ENCODE measurements at regions not wholly inside any gene's neighbourhood (a gene's known extent, or its start where the extent isn't known, plus 50 kb on each side); places are given as distances from the start of the nearest gene placed in this dataset.

DNA sequence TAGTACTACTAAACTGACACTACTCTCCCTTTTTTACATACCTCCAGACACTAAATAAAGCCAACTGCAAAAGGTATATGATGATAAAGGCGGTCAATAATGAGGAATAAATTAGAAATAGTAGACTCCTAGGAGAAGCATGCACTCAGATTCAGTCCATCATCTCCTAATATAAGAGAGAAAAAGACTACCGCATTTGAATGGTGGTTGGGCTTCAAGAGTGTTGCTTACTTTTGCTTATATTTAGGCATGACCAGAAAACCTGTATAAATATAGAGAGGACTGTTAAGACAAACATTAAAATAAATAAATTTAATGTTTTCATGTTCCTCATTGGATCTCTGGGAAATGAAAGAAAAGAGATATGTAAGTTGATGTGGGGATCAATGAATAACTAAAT, 1137.0 kb downstream of the FAM181B start:
- DNase-seq (ENCODE audit: extremely low read depth, low read depth): no peak
- no peak overlapping the region for H3K4me3 ChIP-seq (replicated peaks; ENCODE audit: low read depth, low read length)
- TF ChIP-seq, protein P1, sequence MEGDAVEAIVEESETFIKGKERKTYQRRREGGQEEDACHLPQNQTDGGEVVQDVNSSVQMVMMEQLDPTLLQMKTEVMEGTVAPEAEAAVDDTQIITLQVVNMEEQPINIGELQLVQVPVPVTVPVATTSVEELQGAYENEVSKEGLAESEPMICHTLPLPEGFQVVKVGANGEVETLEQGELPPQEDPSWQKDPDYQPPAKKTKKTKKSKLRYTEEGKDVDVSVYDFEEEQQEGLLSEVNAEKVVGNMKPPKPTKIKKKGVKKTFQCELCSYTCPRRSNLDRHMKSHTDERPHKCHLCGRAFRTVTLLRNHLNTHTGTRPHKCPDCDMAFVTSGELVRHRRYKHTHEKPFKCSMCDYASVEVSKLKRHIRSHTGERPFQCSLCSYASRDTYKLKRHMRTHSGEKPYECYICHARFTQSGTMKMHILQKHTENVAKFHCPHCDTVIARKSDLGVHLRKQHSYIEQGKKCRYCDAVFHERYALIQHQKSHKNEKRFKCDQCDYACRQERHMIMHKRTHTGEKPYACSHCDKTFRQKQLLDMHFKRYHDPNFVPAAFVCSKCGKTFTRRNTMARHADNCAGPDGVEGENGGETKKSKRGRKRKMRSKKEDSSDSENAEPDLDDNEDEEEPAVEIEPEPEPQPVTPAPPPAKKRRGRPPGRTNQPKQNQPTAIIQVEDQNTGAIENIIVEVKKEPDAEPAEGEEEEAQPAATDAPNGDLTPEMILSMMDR (IDR thresholded peaks at IDR 0.05; ENCODE audit: low read depth, low read length, missing control alignments): no peak

GRCh38 chr11:81585390-81585933, 1148.2 kb downstream of the FAM181B start:
- no peak overlapping the region for H3K4me3 ChIP-seq (replicated peaks; ENCODE audit: low read depth, low read length)
- DNase-seq (ENCODE audit: extremely low read depth, low read depth): no peak
- TF ChIP-seq, protein P1 (IDR thresholded peaks at IDR 0.05; ENCODE audit: low read depth, low read length, missing control alignments): no peak

DNA sequence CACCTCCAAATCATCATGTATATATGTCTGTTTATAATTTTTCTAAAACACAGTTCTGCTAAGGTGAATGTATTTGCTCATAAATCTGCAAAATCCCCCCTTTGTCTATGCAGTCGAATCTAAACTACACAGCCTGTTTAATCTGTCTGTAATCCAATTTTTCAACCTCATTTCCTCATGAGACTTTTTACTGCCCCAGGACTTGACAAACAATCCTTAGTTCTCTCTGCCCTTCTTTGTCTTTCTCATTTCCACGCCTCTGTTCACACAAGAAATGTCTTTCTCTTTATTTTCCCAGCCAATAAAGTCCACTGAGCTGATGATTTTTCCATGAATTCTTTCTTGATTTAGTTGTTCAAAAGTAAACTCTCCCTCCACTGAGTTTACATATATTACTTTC, 1154.3 kb downstream of the FAM181B start:
- TF ChIP-seq, protein P1 (IDR thresholded peaks at IDR 0.05; ENCODE audit: low read depth, low read length, missing control alignments): no peak
- H3K4me3 ChIP-seq (replicated peaks; ENCODE audit: low read depth, low read length): no peak overlapping the region
- no peak for DNase-seq (ENCODE audit: extremely low read depth, low read depth)

DNA sequence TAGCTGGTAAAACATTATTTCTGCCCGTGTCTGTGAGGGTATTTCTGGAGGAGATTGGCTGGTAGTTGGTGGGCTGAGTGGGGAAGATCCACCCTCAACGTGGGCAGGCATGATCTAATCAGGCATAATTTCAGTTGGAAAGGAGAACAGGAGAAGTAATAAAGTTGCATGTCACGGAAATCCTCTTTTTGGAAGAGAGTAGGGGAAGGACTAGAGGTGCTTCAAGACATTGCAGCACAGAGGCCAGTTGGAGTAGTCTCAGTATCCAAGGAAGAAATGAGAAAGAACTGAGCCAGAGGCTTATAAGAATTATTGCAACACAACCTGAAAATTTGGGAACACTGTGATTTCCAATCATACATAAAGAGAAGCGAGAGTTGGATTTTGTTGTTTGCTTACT, 1155.1 kb downstream of the FAM181B start:
- H3K4me3 ChIP-seq (replicated peaks; ENCODE audit: low read depth, low read length): no peak overlapping the region
- DNase-seq (ENCODE audit: extremely low read depth, low read depth): no peak
- TF ChIP-seq, protein P1 (IDR thresholded peaks at IDR 0.05; ENCODE audit: low read depth, low read length, missing control alignments): no peak

- TF ChIP-seq, protein P1 (IDR thresholded peaks at IDR 0.05; ENCODE audit: low read depth, low read length, missing control alignments): no peak
- DNase-seq (ENCODE audit: extremely low read depth, low read depth): no peak
- no peak overlapping the region for H3K4me3 ChIP-seq (replicated peaks; ENCODE audit: low read depth, low read length)
Observed at GRCh38 chr11:81574301-81574700, 1159.4 kb downstream of the FAM181B start.

GRCh38 chr11:81573367-81573766, 1160.3 kb downstream of the FAM181B start:
- TF ChIP-seq, protein P1 (IDR thresholded peaks at IDR 0.05; ENCODE audit: low read depth, low read length, missing control alignments): no peak
- no peak overlapping the region for H3K4me3 ChIP-seq (replicated peaks; ENCODE audit: low read depth, low read length)
- DNase-seq (ENCODE audit: extremely low read depth, low read depth): no peak

- TF ChIP-seq, protein P1 (IDR thresholded peaks at IDR 0.05; ENCODE audit: low read depth, low read length, missing control alignments): no peak
- H3K4me3 ChIP-seq (replicated peaks; ENCODE audit: low read depth, low read length): no peak overlapping the region
- DNase-seq (ENCODE audit: extremely low read depth, low read depth): no peak
Observed at GRCh38 chr11:81570669-81571068, 1163.0 kb downstream of the FAM181B start.

All from HFF-Myc (cell line).